ENCODE measurements at regions not wholly inside any gene's neighbourhood (a gene's known extent, or its start where the extent isn't known, plus 50 kb on each side); places are given as distances from the start of the nearest gene placed in this dataset.

- Histone ChIP-seq H4K20me1 (replicated peaks; ENCODE audit: control insufficient read depth, insufficient read depth, low read length) (peaks cover 7% of the 10 kb centered on the region; the same call in 1 of the 2 replicates), H3K36me3 (ENCODE audit: control insufficient read depth, insufficient read depth, low read length) (no peaks in the 10 kb centered on the region), H3K4me1 (replicated peaks in 1 of 2; ENCODE audit: control insufficient read depth in 2 of 2, insufficient read depth in 2 of 2, low read length in 2 of 2) (no peaks in the 10 kb centered on the region; a peak in 1 of 5 replicates), H3K27me3 (ENCODE audit: control insufficient read depth in 2 of 2, insufficient read depth in 2 of 2, low read length in 2 of 2) (peaks cover 8 to 55% of the 10 kb centered on the region in 2 experiments; a peak in 3 of 5 replicates), H3K9me3 (replicated peaks; ENCODE audit: control insufficient read depth, insufficient read depth, low read depth, low read length) (no peaks in the 10 kb centered on the region), H3K9ac (ENCODE audit: insufficient read depth in 1 of 2, low read depth in 2 of 2, low read length in 2 of 2) (no peak overlapping the region), H3K9me1 (ENCODE audit: control insufficient read depth, insufficient read depth, low read length) (no peaks in the 10 kb centered on the region), H2AFZ (ENCODE audit: low read depth, low read length) (no peak overlapping the region), H3K4me3 (no peak overlapping the region), H3K79me2 (ENCODE audit: control insufficient read depth, insufficient read depth, low read length) (no peaks in the 10 kb centered on the region), H3K27ac (ENCODE audit: extremely low read depth, low read depth, low read length) (no peak overlapping the region), H3K4me2 (ENCODE audit: insufficient read depth, low read length) (no peak overlapping the region)
- no peak for TF ChIP-seq SRSF3 (IDR thresholded peaks at IDR 0.05; ENCODE audit: insufficient read depth, low read length)
- TF ChIP-seq, protein P1, sequence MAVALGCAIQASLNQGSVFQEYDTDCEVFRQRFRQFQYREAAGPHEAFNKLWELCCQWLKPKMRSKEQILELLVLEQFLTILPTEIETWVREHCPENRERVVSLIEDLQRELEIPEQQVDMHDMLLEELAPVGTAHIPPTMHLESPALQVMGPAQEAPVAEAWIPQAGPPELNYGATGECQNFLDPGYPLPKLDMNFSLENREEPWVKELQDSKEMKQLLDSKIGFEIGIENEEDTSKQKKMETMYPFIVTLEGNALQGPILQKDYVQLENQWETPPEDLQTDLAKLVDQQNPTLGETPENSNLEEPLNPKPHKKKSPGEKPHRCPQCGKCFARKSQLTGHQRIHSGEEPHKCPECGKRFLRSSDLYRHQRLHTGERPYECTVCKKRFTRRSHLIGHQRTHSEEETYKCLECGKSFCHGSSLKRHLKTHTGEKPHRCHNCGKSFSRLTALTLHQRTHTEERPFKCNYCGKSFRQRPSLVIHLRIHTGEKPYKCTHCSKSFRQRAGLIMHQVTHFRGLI (CRISPR knock-in tag; IDR thresholded peaks at IDR 0.05): no peak
- TF ChIP-seq ARID3A (IDR thresholded peaks at IDR 0.05; ENCODE audit: borderline replicate concordance, low read depth, low read length): no peak
- in situ Hi-C loops (cut with MboI): loop anchor here (25.0 kb wide), 1 partner anchor 252 kb away; no protein-coding TSS in a partner anchor
- BruUV-seq (replicated peaks): no TSS peak
- ATAC-seq (no peak), DNase-seq (ENCODE audit: extremely low read depth in 1 of 4, low spot score in 3 of 4) (no peak), FAIRE-seq (no peak)
- intact Hi-C loops (cut with micrococcal nuclease): no loop called here
- ChIA-PET POLR2A (no interaction called here), CTCF (ENCODE audit: low intra/inter-chr PET ratio) (no interaction called here)
- WGBS (ENCODE audit: insufficient coverage, low coverage, missing lambda C conversion rate): under 1% methylated on average over 8 of the region's 8 CpGs
These were observed 412.4 kb downstream of the CTTN start for GRCh38 chr11:70810681-70811080.

Measured in K562 (cell line).